ENCODE measurements at regions not wholly inside any gene's neighbourhood (a gene's known extent, or its start where the extent isn't known, plus 50 kb on each side); places are given as distances from the start of the nearest gene placed in this dataset.
"Not testable (repeated sequence)": the region's sequence is repeated elsewhere in the genome, so short reads cannot be mapped to it uniquely, and the experiment has no call there.

DNA sequence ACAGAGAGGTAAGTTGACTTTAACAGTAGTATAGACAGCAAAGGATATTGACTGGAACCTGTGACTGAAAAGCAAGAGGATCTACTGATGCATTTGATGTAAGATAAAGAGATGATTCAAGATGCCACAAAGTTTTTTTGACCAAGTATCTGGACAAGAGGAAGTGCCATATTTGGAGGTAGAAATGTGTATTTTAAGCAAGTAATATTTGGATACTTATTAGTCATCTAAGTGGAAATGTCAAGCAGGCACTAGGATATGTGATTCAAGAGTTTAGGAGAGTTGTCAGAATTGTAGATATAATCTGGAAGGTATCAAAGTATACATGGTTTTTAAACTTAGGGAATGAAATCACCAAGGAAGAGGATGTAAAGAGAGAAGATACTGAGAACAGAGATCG, 686.1 kb upstream of the CHD1 start:
- DNase-seq (ENCODE audit: low read depth in 4 of 4, low spot score in 1 of 4) = no peak

DNA sequence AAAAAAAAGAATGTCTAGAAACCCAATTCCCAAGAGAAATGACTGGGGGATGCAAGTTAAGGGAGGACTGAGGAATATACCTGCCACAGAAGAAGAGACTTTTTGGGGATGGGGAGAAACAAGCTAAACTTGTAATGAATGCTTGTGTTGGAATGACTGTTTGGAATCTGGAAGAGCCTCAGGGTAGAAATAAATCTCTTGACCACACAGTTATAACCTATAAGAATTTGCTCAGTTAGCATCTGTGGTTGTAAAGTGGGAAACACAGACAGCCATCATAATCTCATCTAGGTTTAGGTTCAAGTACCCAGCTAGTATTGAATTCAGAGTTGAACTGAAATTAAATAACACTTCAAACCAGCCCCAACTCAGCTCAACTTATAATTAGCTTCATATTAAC, 678.3 kb upstream of the CHD1 start:
- no peak for DNase-seq (ENCODE audit: low read depth in 4 of 4, low spot score in 1 of 4)

DNA sequence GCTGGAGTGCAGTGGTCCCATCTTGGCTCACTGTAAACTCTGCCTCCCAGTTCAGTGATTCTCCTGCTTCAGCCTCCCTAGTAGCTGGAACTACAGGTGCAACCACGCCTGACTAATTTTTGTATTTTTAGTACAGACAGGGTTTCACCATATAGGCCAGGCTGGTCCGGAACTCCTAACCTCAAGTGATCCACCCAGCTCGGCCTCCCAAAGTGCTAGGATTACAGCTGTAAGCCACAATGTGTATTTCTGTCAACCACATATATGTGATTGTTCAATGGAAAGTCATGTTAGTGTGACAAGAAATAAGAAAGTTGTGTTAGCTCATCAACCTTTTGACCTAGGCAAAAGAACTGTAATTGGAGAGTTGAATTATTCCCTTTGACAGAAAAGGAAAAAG, 677.1 kb upstream of the CHD1 start:
- DNase-seq (ENCODE audit: low read depth in 4 of 4, low spot score in 1 of 4) = no peak

DNA sequence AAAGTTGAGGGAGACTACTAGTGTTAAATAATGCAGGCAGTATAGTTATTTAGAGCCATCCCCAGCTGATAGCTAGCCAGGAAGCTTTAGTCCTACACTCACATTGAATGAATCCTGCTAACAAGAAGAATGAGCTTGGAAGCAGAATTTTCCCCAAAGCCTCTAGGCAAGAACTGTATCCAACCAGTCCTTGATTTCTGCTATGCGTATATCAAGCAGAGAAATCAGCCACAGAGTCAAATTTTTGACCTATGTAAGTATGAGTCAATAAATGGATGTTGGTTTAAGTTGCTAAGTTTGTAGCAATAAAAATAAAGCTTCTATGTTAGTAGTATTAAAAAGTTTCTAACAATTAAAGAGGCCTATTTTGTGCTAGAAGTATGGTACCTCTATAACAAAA, 672.1 kb upstream of the CHD1 start:
- DNase-seq (ENCODE audit: low read depth in 4 of 4, low spot score in 1 of 4) = no peak

DNA sequence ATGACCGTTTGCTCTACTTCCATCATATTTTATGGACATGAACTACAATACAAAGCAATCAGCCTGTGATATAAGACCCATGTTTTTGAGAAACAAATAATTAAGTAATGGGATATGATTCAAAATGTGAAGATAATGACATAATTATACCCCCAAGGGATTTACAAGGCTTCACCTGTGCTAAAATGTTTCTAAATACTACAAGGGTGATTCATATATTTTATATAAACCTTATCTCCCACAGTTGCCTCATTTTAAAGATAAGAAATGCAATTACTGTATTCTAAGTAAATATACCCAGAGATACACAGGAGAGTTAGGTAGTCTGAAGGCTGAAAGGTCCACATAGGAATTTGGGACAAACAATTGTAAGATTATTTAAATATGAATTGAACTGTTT, 662.0 kb upstream of the CHD1 start:
- DNase-seq (ENCODE audit: low read depth in 4 of 4, low spot score in 1 of 4) = no peak

DNA sequence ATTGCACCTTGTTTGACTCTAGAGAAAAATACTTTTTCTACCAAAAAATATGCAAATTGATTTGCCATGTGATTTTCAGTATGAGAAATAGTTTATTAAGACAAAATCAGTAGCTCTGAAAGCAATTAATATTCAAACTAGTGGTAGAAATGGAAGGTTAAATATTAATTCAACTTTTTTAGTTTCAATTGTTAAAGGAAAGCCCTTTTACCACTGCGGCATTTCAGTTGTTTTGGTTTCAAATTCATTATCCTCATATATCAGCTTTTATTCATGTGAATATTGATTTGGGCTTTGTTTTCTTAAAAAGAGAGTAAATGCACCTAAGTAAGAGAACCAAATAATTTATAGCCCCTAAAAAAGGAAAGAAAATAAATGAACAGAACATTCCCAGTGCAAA, 660.6 kb upstream of the CHD1 start:
- no peak for DNase-seq (ENCODE audit: low read depth in 4 of 4, low spot score in 1 of 4)

DNA sequence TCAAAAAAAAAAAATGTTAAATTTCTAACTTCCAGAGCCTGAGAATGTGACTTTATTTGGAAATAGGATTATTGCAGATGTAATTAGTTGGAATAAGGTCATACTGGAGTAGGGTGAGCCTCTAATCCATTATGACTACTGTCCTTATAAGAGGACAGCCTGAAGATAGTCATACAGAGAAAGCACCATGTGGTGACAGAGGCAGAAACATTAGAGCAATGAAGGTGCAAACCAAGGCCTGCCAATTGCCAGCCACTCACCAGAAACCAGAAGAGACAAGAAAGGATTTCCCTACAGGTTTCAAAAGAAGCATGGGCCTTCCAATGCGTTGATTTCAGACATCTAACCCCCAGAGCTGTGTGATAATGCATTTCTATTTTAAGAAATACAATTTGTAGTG, 659.2 kb upstream of the CHD1 start:
- DNase-seq (ENCODE audit: low read depth in 4 of 4, low spot score in 1 of 4) = no peak

DNA sequence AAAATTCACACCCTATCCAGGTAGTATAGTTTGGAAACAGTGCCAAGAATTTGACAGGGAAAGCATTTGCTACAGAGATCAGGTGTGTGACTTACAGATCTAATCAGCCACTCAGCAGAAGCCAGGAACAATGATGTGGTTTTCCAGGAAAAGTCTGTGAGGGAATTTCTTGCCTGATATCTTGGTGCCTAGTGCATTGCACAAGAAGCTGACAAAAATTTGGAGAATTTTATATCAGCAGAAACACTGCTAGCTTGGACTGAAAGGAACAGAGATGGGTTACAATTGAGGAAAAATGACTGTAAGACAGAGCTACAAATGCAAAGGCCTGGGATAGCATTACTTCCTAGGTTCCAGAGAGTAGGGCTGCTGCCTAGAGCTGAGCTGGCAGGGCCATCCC, 658.1 kb upstream of the CHD1 start:
- DNase-seq (ENCODE audit: low read depth in 4 of 4, low spot score in 1 of 4) = no peak

DNA sequence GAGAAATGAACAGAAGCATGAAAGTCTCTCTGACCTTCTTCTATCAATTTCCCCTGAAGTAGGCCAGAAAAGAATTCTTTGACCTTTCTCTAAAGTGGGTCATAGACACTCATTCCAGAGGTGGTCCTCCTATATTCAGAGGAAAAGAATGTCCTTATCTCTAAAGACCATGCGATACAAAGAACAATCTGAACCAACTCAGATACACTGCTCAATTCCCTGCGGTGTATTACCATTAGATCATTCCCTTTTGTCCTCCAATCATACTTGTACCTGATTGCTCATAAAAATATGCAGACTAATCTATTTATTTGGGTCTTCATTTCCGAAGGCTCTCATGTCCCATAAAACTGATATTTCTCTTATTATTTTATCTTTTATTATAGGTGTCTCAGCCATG, 652.4 kb upstream of the CHD1 start:
- not testable (repeated sequence) for DNase-seq (ENCODE audit: low read depth in 4 of 4, low spot score in 1 of 4)

DNA sequence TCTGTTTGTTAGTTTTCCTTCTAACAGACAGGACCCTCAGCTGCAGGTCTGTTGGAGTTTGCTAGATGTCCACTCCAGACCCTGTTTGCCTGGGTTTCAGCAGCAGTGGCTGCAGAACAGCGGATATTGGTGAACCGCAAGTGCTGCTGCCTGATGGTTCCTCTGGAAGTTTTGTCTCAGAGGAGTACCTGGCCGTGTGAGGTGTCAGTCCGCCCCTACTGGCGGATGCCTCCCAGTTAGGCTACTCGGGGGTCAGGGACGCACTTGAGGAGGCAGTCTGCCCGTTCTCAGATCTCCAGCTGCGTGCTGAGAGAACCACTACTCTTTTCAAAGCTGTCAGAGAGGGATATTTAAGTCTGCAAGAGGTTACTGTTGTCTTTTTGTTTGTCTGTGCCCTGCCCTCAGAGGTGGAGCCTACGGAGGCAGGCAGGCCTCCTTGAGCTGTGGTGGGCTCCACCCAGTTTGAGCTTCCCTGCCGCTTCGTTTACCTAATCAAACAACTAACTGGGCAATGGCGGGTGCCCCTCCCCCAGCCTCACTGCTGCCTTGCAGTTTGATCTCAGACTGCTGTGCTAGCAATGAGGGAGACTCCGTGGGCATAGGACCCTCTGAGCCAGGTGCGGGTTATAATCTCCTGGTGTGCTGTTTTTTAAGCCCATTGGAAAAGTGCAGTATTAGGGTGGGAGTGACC, 634.3 kb upstream of the CHD1 start:
- not testable (repeated sequence) for DNase-seq (ENCODE audit: low read depth in 4 of 4, low spot score in 1 of 4)

DNA sequence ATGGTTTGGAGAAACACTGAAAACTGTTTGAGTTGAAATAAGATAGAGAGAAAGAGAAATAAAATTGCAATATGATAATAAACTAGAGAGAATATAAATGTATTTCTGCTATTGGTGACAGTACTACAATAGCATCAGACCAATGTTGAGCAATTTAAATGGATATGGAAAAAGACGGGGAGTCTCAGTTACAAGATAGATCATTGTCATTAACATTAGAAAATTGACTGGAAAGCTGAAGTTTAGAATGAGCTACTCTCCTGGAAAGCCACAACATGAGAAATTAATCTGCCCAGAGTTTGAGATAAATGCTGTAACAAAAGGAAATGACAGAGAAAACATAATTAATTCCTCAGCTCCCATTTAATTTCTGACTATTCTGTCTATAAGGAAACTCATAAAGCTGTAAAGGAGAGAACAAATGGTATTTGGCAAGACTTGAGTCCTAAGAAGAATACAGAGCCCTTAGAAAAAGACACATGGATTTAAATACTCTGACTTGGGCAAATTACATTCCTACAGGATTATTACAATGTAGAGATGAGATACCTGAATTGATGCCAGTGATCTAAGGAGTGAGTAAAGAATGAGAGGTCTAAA, 624.5 kb upstream of the CHD1 start:
- DNase-seq (ENCODE audit: low read depth in 4 of 4, low spot score in 1 of 4) = no peak

DNA sequence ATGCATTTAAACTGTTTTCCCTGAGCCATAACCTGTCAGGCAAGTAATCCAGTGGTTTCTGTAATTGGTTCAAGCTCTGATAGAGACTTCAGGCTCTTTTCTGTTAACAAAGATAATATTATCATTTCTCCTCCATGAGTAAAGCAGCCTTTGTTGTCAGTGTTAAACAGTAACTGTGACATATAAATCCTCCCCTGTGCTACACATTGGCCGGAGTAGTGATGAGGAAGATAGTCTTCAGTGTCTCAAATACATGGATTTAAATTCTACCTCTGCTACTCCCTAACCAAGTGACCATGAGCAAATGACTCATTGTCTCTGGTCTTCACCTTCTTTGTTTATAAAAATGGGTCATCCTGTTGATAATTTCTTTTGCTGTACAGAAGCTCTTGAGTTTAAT, 615.5 kb upstream of the CHD1 start:
- DNase-seq (ENCODE audit: low read depth in 4 of 4, low spot score in 1 of 4) = no peak

DNA sequence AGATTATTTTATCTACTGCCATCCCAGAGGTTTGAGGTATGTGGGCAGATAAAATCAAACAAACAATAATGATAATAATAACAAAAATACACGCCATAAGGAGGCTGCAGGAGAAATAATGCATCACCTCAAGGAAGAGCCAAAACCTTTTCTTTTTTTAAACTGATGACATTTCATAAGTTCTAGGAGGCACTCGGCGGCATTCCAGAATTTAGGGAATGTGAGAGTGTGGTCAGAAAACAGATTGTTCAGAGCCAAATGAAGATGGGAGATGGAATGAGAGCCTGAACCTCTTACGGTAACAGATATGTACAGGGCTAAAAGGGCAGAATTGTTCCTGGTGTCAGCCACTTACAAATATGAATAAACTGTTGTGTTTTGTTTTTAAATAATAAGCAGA, 615.0 kb upstream of the CHD1 start:
- DNase-seq (ENCODE audit: low read depth in 4 of 4, low spot score in 1 of 4) = no peak

DNA sequence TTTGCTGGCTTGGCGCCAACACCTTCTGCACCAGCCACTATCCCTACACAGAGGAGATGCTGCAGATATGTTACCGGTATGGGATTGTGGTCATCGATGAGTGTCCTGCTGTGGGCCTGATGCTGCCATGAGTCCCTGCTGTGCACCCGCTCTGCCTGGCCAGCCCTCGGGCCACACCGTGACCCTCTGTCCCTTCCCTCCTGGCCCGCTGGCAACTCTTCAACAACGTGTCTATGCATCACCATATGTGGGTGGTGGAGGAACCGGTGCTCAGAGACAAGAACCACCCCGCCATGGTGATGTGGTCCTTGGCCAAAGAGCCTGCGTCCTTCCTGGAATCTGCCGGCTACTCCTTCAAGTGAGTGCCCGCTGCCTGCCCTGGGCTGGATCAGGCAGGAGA, 605.4 kb upstream of the CHD1 start:
- DNase-seq (ENCODE audit: low read depth in 4 of 4, low spot score in 1 of 4) = not testable (repeated sequence)

DNA sequence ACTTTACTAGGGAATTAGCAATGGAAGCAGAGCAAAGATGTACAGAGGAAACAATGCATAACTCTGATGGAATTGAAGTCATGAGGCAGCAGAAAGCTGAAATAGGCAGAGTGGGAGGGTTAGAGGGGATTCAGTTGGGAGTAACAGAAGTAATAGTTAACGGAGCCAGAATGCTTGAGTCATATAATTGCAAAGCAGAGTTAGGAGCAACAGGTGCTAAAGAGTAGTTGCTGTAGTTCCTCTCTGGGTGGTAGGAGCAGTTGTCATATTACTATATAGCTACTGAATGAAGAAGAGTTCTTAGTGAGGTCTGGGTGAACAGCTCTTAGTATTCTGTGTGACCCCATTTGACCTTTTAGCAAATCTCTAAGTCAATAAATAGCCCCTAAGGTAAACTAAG, 592.9 kb upstream of the CHD1 start:
- DNase-seq (ENCODE audit: low read depth in 4 of 4, low spot score in 1 of 4) = not testable (repeated sequence)

DNA sequence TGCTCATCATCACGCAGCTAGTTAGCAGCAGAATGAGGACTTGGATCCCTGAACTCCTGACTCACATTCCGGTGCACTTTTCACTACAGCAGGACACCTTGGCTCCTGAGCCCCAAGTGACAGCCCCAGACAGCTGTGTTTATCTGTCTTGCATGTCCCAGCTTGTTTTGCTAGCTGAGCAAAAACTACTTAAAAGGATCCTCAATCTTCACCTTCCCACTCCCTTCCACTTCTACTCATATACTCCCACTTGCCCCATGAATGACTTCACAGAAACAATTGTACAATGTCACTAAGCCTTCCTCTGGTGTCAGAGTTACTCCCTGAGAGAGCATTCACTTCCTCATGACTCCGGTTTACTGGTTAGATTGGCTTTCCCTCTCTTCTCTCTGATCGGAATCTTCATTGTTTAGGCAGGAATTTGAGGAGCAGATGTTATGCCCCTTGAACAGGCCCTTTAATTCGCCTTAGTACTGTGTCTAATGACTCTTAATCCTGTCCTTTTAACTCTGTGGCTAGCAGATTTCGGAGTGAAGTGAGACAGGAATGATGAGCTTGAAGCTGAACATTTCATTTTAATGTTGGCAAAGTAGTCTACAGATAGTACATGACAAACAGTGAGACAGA, 587.2 kb upstream of the CHD1 start:
- DNase-seq (ENCODE audit: low read depth in 4 of 4, low spot score in 1 of 4) = not testable (repeated sequence)

DNA sequence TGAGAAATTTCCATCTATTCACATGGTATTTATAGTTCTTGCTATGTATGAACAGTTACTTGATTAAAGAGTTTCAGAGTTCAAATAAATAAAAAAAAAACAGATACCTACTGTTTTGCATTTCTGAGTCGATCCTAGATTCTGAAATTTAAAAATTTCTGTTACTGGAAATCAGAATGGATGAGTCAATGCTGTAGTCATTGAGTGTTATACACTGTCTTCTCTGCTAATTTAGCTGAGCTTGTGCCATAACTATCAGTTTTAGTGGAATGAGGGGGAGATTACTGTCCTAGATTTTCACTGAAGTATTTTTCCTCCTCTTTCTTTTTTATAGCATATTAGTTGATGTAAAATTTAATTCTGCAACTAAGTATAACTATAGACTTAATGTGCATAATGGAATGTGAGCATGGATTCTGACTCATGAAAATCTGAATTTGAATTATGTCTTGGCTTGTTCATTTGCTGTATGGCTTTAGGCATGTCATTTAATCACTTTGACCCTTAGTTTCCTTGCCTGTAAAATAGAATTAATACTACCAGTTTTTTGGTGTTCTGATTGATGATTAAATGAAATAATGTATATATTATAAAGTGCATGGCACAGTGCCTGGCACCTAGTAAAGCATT, 581.5 kb upstream of the CHD1 start:
- DNase-seq (ENCODE audit: low read depth in 4 of 4, low spot score in 1 of 4) = not testable (repeated sequence)

DNA sequence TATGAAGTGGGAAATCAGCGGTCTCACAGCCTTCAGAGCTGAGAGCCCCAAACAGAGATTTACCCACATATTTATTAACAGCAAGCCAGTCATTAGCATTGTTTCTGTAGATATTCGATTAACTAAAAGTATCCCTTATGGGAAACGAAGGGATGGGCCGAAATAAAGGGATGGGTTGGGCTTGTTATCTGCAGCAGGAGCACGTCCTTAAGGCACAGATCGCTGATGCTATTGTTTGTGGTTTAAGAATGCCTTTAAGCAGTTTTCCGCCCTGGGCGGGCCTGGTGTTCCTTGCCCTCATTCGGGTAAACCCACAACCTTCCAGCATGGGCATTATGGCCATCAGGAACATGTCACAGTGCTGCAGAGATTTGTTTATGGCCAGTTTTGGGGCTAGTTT, 580.3 kb upstream of the CHD1 start:
- not testable (repeated sequence) for DNase-seq (ENCODE audit: low read depth in 4 of 4, low spot score in 1 of 4)

DNA sequence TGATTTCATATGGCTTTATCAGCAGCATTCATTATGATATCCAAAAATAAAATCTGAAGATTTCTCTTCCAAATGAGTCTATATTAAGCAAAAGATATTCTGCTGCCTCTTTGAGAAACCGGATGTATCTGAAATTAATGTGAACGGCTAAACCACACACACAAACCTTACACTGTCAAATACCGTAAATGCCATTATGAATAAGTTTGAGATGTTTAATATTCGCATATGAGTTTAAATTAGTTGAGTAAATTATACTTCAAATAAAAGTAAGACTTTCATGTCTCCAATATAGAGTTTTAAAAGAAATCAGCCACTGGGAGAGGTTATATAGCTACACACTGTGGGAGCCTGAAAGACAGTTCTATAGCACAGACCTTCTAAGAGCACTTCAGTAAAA, 566.6 kb upstream of the CHD1 start:
- DNase-seq (ENCODE audit: low read depth in 4 of 4, low spot score in 1 of 4) = not testable (repeated sequence)

DNA sequence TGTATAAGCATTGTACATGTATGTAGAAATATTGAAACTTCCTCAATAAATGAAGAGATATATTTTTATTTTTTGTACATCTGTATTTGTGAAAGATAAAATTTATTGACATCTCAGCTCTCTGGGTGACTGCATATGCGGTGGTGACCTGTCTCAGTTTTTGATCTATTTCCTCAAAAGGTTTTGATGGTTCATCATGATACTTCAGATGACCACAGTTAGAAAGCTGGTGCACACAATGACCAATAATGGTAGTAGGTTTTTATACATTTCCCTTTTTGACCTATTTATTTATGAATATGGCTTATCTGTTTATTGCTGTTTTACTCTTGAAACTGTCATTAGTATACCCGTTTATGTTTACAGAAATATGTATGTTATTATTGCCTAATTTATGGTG, 549.6 kb upstream of the CHD1 start:
- not testable (repeated sequence) for DNase-seq (ENCODE audit: low read depth in 4 of 4, low spot score in 1 of 4)

DNA sequence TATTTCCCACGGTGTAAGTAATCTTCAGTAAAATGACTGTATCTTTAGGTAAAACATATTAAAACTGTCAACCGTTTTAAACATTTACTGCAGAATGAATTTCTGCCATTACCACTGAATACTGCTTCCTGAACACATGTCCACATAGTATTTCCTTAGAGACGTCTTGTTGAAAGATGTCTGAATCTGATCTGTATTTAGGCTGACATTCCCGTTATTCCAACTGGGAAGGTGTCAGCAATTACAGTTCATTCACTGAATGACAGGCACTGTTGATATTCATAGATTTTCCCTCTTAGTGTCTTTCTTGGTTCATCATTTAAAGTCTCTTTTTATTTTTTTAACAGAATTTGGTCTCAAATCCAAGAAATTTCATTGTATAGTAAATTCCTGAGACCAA, 544.5 kb upstream of the CHD1 start:
- DNase-seq (ENCODE audit: low read depth in 4 of 4, low spot score in 1 of 4) = not testable (repeated sequence)

DNA sequence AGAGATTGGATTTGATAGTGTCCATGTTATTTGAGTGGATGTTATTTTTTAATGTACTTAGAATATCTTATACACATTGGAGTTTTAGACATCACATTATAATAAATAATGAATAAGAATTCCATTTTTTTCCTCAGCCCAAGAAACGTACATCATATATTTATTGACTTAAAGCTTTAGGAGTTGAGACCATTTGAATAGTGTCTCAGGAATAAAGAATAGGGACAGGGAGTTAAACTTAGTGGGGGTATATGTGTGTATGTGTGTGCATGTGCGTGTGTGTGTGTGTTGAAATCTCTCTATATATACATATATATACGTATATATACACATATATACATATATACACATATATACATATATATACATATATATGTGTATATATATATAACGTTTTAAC, 542.9 kb upstream of the CHD1 start:
- not testable (repeated sequence) for DNase-seq (ENCODE audit: low read depth in 4 of 4, low spot score in 1 of 4)

All from stimulated activated CD4-positive, alpha-beta T cell treated with anti-CD3 and anti-CD28 coated beads, Interleukin-1b, Interleukin-23, amount 100 ng/mL, for 24 hours (primary cell).